Omental fat pad (tissue), 3 donors: ENCODE measurements at regions not wholly inside any gene's neighbourhood (a gene's known extent, or its start where the extent isn't known, plus 50 kb on each side); places are given as distances from the start of the nearest gene placed in this dataset.
"Not testable (repeated sequence)": the region's sequence is repeated elsewhere in the genome, so short reads cannot be mapped to it uniquely, and the experiment has no call there.

Source experiments
- ATAC-seq: fragments of 150-250 bp; one replicate; pipeline ENCODE4 v1.9.1; 2016; ENCODE audit warnings: mild to moderate bottlenecking, moderate library complexity; ENCODE audit not compliant: low FRiP score
- DNase-seq: peaks from one replicate; pipeline ENCODE4 v3.0.0-alpha.2; 2019; ENCODE audit warnings: low spot score
- CTCF ChIP-seq, 3 donors: fragments of 450-650 bp; IDR thresholded peaks; one replicate each; pipeline ENCODE4 v1.5.1; 2016 to 2017; ENCODE audit warnings: antibody characterized with exemption in 3 of 3, mild to moderate bottlenecking in 3 of 3, moderate library complexity in 2 of 3

GRCh38 chr4:155582041-155582440 is 84.6 kb upstream of the GUCY1A1 start:
- no peak for DNase-seq
- no peak for ATAC-seq
- no peak for TF ChIP-seq CTCF (IDR thresholded peaks at IDR 0.05)

- no peak for ATAC-seq
- no peak for DNase-seq
- TF ChIP-seq CTCF (IDR thresholded peaks at IDR 0.05), result no peak
Measured at GRCh38 chr4:155578726-155579370, 87.8 kb upstream of the GUCY1A1 start.

GRCh38 chr4:155578219-155578618 is 88.4 kb upstream of the GUCY1A1 start:
- no peak for TF ChIP-seq CTCF (IDR thresholded peaks at IDR 0.05)
- ATAC-seq (peak; percentile 75), DNase-seq (no peak)

- not testable (repeated sequence) for ATAC-seq, DNase-seq
Measured at GRCh38 chr4:155574329-155574728, 92.3 kb upstream of the GUCY1A1 start.

- DNase-seq, result no peak
- ATAC-seq, result no peak
- TF ChIP-seq CTCF (IDR thresholded peaks at IDR 0.05), result no peak
Measured at GRCh38 chr4:155573126-155573525, 93.5 kb upstream of the GUCY1A1 start.

GRCh38 chr4:155572106-155572703 is 94.4 kb upstream of the GUCY1A1 start:
- TF ChIP-seq CTCF (IDR thresholded peaks at IDR 0.05), result no peak
- ATAC-seq (no peak), DNase-seq (no peak)

- no peak for TF ChIP-seq CTCF (IDR thresholded peaks at IDR 0.05)
- DNase-seq (no peak), ATAC-seq (no peak)
Measured at GRCh38 chr4:155571184-155571944, 95.3 kb upstream of the GUCY1A1 start.
